HK-2 (cell line): ENCODE measurements at regions not wholly inside any gene's neighbourhood (a gene's known extent, or its start where the extent isn't known, plus 50 kb on each side); places are given as distances from the start of the nearest gene placed in this dataset.
"Not testable (repeated sequence)": the region's sequence is repeated elsewhere in the genome, so short reads cannot be mapped to it uniquely, and the experiment has no call there.

Source experiments
- DNase-seq: peaks from one replicate; pipeline ENCODE4 v3.0.0-alpha.2; 2018; ENCODE audit not compliant: unreplicated experiment

- DNase-seq, result no peak
Observed at GRCh38 chr12:114131824-114132223, 165.7 kb upstream of the RBM19 start.

GRCh38 chr12:114123108-114123507, 157.0 kb upstream of the RBM19 start:
- DNase-seq, result no peak

- DNase-seq, result no peak
Observed at GRCh38 chr12:114122016-114122415, 155.9 kb upstream of the RBM19 start.

GRCh38 chr12:114119316-114119715, 153.2 kb upstream of the RBM19 start:
- no peak for DNase-seq

GRCh38 chr12:114096461-114096860, 130.3 kb upstream of the RBM19 start:
- no peak for DNase-seq

GRCh38 chr12:114093520-114093919, 127.4 kb upstream of the RBM19 start:
- no peak for DNase-seq

GRCh38 chr12:114092981-114093380, 126.9 kb upstream of the RBM19 start:
- no peak for DNase-seq

GRCh38 chr12:114090211-114090610, 124.1 kb upstream of the RBM19 start:
- DNase-seq, result no peak

- no peak for DNase-seq
Observed at GRCh38 chr12:114073076-114073475, 107.0 kb upstream of the RBM19 start.

GRCh38 chr12:114069507-114069906, 103.4 kb upstream of the RBM19 start:
- DNase-seq, result no peak

- DNase-seq, result no peak
Observed at GRCh38 chr12:114064497-114064896, 98.4 kb upstream of the RBM19 start.

GRCh38 chr12:114064034-114064433, 97.9 kb upstream of the RBM19 start:
- not testable (repeated sequence) for DNase-seq

- DNase-seq, result no peak
Observed at GRCh38 chr12:114063435-114063834, 97.3 kb upstream of the RBM19 start.

- peak; percentile 2 for DNase-seq
Observed at GRCh38 chr12:114056351-114056750, 90.2 kb upstream of the RBM19 start.

GRCh38 chr12:114054982-114055381, 88.9 kb upstream of the RBM19 start:
- DNase-seq, result no peak

GRCh38 chr12:114046236-114046998, 80.3 kb upstream of the RBM19 start:
- no peak for DNase-seq

GRCh38 chr12:114045349-114045748, 79.2 kb upstream of the RBM19 start:
- DNase-seq, result no peak

- no peak for DNase-seq
Observed at GRCh38 chr12:114041590-114041989, 75.5 kb upstream of the RBM19 start.

GRCh38 chr12:114041136-114041535, 75.0 kb upstream of the RBM19 start:
- DNase-seq, result no peak

GRCh38 chr12:114038962-114039361, 72.8 kb upstream of the RBM19 start:
- DNase-seq, result no peak

GRCh38 chr12:114032801-114033200, 66.7 kb upstream of the RBM19 start:
- no peak for DNase-seq

GRCh38 chr12:114030451-114030850, 64.3 kb upstream of the RBM19 start:
- no peak for DNase-seq

GRCh38 chr12:114026805-114027204, 60.7 kb upstream of the RBM19 start:
- no peak for DNase-seq

- no peak for DNase-seq
Observed at GRCh38 chr12:114025935-114026334, 59.8 kb upstream of the RBM19 start.
